IPS DF 6.9 (cell line): ENCODE measurements at regions not wholly inside any gene's neighbourhood (a gene's known extent, or its start where the extent isn't known, plus 50 kb on each side); places are given as distances from the start of the nearest gene placed in this dataset.

Experiments
- DNase-seq: peaks from one replicate; pipeline ENCODE4 v3.0.0-alpha.2; 2013; ENCODE audit warnings: low read depth, low spot score
- H3K27ac ChIP-seq: one replicate; pipeline ENCODE4 v1.5.1; 2013; ENCODE audit warnings: low read length, control low read depth
- H3K27me3 ChIP-seq: 2 replicates; pipeline ENCODE4 v1.6.1; 2013; ENCODE audit warnings: mild to moderate bottlenecking, low read length; ENCODE audit not compliant: control insufficient read depth, insufficient read depth
- H3K36me3 ChIP-seq: 2 replicates; pipeline ENCODE4 v1.6.1; 2013; ENCODE audit warnings: low read length; ENCODE audit not compliant: control insufficient read depth, insufficient read depth
- H3K4me1 ChIP-seq: 2 replicates; pipeline ENCODE4 v1.6.1; 2013; ENCODE audit warnings: low read length; ENCODE audit not compliant: control insufficient read depth, insufficient read depth
- H3K4me3 ChIP-seq: 2 replicates; pipeline ENCODE4 v1.5.1; 2013; ENCODE audit warnings: mild to moderate bottlenecking, low read length
- H3K9me3 ChIP-seq: 2 replicates; pipeline ENCODE4 v1.6.1; 2013; ENCODE audit warnings: low read length, inconsistent platforms; ENCODE audit not compliant: control insufficient read depth, insufficient read depth
- WGBS: extraction: QIAGEN DNeasy Blood & Tissue Kit; methylation state at CpG from one replicate; pipeline ENCODE4 v1.1.7; 2013; ENCODE audit warnings: mixed read lengths, missing lambda C conversion rate; ENCODE audit not compliant: insufficient read length, insufficient coverage; 5-methylcytosine and 5-hydroxymethylcytosine counted together

DNA sequence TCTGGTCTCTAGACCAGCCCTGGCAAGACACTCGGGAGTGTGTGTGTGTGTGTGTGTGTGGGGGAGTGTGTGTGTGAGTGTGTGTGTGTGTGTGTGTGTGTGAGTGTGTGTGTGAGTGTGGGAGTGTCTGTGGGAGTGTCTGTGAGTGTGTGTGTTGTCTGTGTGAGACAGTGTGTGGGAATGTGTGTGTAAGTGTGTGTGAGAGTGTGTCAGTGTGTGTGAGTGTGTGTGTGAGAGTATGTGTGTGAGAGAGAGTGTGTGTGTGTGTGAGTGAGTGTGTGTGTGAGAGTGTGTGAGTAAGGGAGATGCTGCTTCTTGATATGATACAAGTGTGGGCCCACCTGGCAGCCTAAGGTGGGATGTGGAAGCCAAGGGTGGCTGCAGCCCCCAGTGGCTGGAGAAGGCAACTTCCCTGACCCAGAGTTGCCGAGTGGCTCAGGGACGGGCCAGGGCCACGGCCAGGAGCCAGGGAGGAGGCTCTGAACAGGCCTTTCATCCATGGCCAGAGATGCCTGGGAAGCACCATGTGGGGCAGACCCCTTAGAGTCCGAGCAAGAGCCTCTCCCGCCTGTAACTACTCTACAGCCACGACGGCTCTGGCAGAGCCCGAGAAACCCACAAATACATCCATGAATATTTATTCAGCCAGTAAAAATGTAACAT, 159.3 kb upstream of the MYCN start:
- H3K36me3 ChIP-seq = no peaks in the 10 kb centered on the region
- no CpG with 5 or more reads among the region's 9 CpGs for WGBS
- no peaks in the 10 kb centered on the region for H3K9me3 ChIP-seq
- no peak overlapping the region for H3K27ac ChIP-seq
- no peak overlapping the region for H3K4me3 ChIP-seq
- no peaks in the 10 kb centered on the region for H3K27me3 ChIP-seq
- no peak for DNase-seq
- no peaks in the 10 kb centered on the region for H3K4me1 ChIP-seq

DNA sequence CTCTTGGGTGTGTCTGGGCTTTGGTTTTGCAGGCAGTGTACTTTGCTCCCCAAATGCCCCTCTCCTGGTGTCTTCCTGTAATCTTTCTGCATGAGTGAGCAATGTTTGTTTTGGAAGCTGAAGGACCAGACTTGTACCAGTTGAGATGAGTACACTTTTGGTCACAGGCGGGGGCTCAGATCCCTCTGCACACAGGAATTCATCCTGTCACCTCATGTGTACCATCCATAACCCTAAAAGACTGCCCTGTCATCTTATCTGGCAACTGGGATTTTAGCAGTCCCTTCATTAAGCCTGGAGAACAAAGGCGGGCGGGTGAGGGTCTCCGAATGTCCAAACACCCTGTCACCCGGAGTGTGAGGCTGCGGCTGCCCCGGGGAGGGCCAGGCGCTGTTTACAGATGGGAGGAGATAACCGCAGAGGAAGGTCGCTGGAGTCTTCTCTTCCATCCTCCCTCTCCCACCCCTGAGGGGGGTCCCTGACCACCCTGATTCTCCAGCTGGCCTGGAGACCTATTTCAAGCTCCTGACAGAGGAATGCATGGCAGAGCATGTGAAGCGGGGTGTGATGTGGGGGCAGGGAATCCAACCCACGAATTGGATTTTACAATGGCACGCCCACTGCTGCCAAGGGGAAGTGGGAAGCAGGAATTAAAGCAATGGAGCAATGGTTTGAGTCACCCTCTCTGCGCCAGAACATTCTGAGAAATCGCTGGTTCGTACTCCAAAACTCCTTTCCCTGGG, 158.2 kb upstream of the MYCN start:
- no peaks in the 10 kb centered on the region for H3K4me1 ChIP-seq
- H3K36me3 ChIP-seq = no peaks in the 10 kb centered on the region
- no peak for DNase-seq
- H3K9me3 ChIP-seq = no peaks in the 10 kb centered on the region
- no CpG with 5 or more reads among the region's 16 CpGs for WGBS
- H3K27ac ChIP-seq = no peak overlapping the region
- H3K4me3 ChIP-seq = no peak overlapping the region
- H3K27me3 ChIP-seq = no peaks in the 10 kb centered on the region

DNA sequence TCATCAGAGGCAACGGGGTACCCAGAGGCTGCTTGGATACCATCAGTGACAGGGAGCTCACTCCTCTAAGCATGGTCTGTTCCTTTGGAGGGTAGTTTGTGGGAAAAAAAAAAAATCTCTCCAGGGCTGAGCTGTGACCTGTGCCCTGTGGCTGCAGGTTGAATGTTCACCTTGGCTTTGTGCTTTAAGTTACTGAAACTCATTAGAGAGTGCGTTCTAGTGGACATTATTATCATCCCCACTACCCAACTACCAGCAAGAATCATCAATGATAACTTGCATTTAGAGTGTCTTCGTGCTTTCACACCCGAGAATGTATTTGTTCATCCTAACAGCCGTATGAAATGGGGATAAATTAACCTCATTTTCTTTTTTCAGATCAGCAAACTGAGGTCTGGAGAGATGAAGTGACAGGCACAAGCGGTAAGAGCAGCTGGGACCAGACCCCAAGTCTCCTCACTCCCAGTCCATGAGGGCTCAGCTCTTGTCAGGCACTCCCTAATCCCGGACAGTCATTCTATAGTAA, 157.5 kb upstream of the MYCN start:
- no peaks in the 10 kb centered on the region for H3K4me1 ChIP-seq
- WGBS = no CpG with 5 or more reads among the region's 7 CpGs
- H3K36me3 ChIP-seq = no peaks in the 10 kb centered on the region
- no peak overlapping the region for H3K27ac ChIP-seq
- no peaks in the 10 kb centered on the region for H3K27me3 ChIP-seq
- no peak for DNase-seq
- H3K4me3 ChIP-seq = no peak overlapping the region
- H3K9me3 ChIP-seq = no peaks in the 10 kb centered on the region

DNA sequence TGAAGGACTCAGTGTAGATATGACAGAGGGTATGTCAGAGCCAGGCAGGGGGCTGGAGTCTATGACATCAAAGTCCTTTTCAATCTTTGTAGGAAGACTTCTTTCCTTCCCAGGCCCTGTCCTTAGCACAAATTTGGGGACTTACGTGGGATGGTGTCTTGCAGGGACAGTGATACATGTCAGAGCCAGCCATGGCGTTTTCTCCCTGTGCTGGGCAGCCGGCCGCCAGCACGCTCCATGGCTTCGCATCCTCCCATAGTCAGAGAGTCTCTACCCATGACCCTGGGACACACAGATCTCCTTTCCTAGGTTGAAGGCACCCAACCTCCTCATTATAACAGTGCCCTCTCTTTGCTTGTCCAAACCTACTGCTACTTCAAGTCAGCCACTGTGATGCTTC, 156.9 kb upstream of the MYCN start:
- H3K4me1 ChIP-seq = no peaks in the 10 kb centered on the region
- H3K27ac ChIP-seq = no peak overlapping the region
- no peak overlapping the region for H3K4me3 ChIP-seq
- no CpG with 5 or more reads among the region's 6 CpGs for WGBS
- no peaks in the 10 kb centered on the region for H3K27me3 ChIP-seq
- DNase-seq = no peak
- H3K9me3 ChIP-seq = no peaks in the 10 kb centered on the region
- H3K36me3 ChIP-seq = no peaks in the 10 kb centered on the region

DNA sequence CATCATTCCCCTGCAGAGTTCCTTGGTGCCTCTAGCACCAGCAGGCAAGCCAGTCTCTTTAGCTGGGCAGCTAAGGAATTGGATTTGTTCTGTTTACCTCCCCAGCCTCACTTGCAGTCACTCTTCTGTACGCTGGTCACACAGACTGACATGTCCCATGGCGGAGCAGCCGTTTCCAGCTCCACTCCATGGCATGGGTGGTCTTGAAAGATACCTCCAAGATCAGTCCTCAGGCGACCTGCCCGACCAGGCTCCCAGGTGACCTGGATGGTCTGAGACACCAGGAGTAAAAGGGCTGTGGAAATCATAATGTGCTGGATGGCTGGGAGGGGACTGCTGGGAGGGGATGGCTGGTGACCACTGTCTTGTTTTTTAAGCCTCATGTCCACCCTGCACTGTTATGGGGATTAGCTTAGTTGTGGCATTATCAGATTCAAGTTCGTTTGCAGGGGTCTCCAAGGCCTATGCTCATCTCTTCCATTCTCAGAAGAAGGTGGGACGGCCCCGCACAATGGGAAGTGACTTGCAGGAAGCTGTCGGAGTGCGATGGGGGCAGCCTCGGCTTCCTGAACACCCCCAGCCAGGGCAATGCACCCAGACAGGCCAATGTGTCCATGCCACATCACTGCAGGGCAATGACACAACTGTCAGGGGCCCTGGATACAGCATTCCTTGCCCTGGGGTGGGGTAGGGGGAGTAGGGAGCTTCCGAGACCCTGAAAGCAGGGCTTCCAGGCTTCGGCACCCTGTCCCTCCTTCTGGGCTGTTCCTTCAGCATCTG, 156.1 kb upstream of the MYCN start:
- no CpG with 5 or more reads among the region's 13 CpGs for WGBS
- no peaks in the 10 kb centered on the region for H3K4me1 ChIP-seq

GRCh38 chr2:15784886-15785801, 155.2 kb upstream of the MYCN start:
- no peak for DNase-seq
- Histone ChIP-seq H3K9me3 (no peaks in the 10 kb centered on the region), H3K36me3 (no peaks in the 10 kb centered on the region), H3K27me3 (no peaks in the 10 kb centered on the region), H3K4me3 (no peak overlapping the region), H3K27ac (no peak overlapping the region), H3K4me1 (no peaks in the 10 kb centered on the region)
- WGBS = no CpG with 5 or more reads among the region's 21 CpGs

More for the DNA sequence above, 156.1 kb upstream of the MYCN start:
- Histone ChIP-seq H3K4me3 (no peak overlapping the region), H3K36me3 (no peaks in the 10 kb centered on the region), H3K27me3 (no peaks in the 10 kb centered on the region), H3K9me3 (no peaks in the 10 kb centered on the region), H3K27ac (no peak overlapping the region)
- no peak for DNase-seq

- Histone ChIP-seq H3K4me3 (no peak overlapping the region), H3K36me3 (no peaks in the 10 kb centered on the region), H3K4me1 (no peaks in the 10 kb centered on the region), H3K9me3 (no peaks in the 10 kb centered on the region), H3K27ac (no peak overlapping the region), H3K27me3 (no peaks in the 10 kb centered on the region)
- DNase-seq = no peak
- no CpG with 5 or more reads among the region's 11 CpGs for WGBS
These were observed 154.2 kb upstream of the MYCN start for GRCh38 chr2:15786003-15786654.

GRCh38 chr2:15786901-15787300, 153.4 kb upstream of the MYCN start:
- no peak overlapping the region for H3K4me3 ChIP-seq
- WGBS = no CpG with 5 or more reads among the region's 2 CpGs
- H3K27ac ChIP-seq = no peak overlapping the region
- no peak for DNase-seq
- no peaks in the 10 kb centered on the region for H3K4me1 ChIP-seq
- no peaks in the 10 kb centered on the region for H3K36me3 ChIP-seq
- no peaks in the 10 kb centered on the region for H3K9me3 ChIP-seq
- H3K27me3 ChIP-seq = no peaks in the 10 kb centered on the region

- H3K4me3 ChIP-seq = no peak overlapping the region
- no peaks in the 10 kb centered on the region for H3K27me3 ChIP-seq
- no peaks in the 10 kb centered on the region for H3K9me3 ChIP-seq
- no peaks in the 10 kb centered on the region for H3K4me1 ChIP-seq
- DNase-seq = no peak
- no peaks in the 10 kb centered on the region for H3K36me3 ChIP-seq
- H3K27ac ChIP-seq = no peak overlapping the region
- WGBS = 100% methylated on average over 1 of the region's 3 CpGs
These were observed 152.6 kb upstream of the MYCN start for GRCh38 chr2:15787535-15788454.
